Endodermal cell (in vitro differentiated cells): ENCODE measurements at regions not wholly inside any gene's neighbourhood (a gene's known extent, or its start where the extent isn't known, plus 50 kb on each side); places are given as distances from the start of the nearest gene placed in this dataset.

ENCODE experiments used
- DNase-seq: peaks from one replicate; pipeline ENCODE4 v3.0.0-alpha.2; 2017
- H3K27ac ChIP-seq: 2 replicates; pipeline ENCODE4 v1.5.1; 2013; ENCODE audit warnings: mild to moderate bottlenecking, low read depth, low read length, moderate library complexity
- H3K27me3 ChIP-seq: 2 replicates; pipeline ENCODE4 v1.6.1; 2013; ENCODE audit warnings: mild to moderate bottlenecking, low read length, moderate library complexity; ENCODE audit not compliant: insufficient read depth, control insufficient read depth, poor library complexity, severe bottlenecking
- H3K36me3 ChIP-seq: 2 replicates; pipeline ENCODE4 v1.7.0; 2013; ENCODE audit warnings: mild to moderate bottlenecking, low read length, moderate library complexity; ENCODE audit not compliant: control insufficient read depth, insufficient read depth
- H3K4me1 ChIP-seq: one replicate; pipeline ENCODE4 v1.7.0; 2013; ENCODE audit warnings: low read length; ENCODE audit not compliant: control insufficient read depth, insufficient read depth
- H3K4me3 ChIP-seq: 2 replicates; pipeline ENCODE4 v1.5.1; 2013; ENCODE audit warnings: mild to moderate bottlenecking, low read length, moderate library complexity
- H3K9ac ChIP-seq: 2 replicates; pipeline ENCODE4 v1.6.1; 2013; ENCODE audit warnings: mild to moderate bottlenecking, low read length, moderate library complexity; ENCODE audit not compliant: poor library complexity, severe bottlenecking; ENCODE audit errors: extremely low read depth
- H3K9me3 ChIP-seq: 2 replicates; pipeline ENCODE4 v1.6.1; 2013; ENCODE audit warnings: mild to moderate bottlenecking, low read length, moderate library complexity; ENCODE audit not compliant: control insufficient read depth
- H3K27ac Mint-ChIP-seq: 2 replicates; pipeline ENCODE4 v1.8.0; 2020; ENCODE audit warnings: mixed read lengths
- H3K27me3 Mint-ChIP-seq: 2 replicates; pipeline ENCODE4 v1.8.0; 2021; ENCODE audit warnings: mild to moderate bottlenecking, mixed read lengths; ENCODE audit not compliant: insufficient read depth
- H3K36me3 Mint-ChIP-seq: 2 replicates; pipeline ENCODE4 v1.8.0; 2020; ENCODE audit warnings: low read depth, mixed read lengths
- H3K4me1 Mint-ChIP-seq: 2 replicates; pipeline ENCODE4 v1.8.0; 2020; ENCODE audit warnings: mixed read lengths
- H3K4me3 Mint-ChIP-seq: 2 replicates; pipeline ENCODE4 v1.8.0; 2020; ENCODE audit warnings: mild to moderate bottlenecking, moderate library complexity, mixed read lengths
- H3K9me3 Mint-ChIP-seq: 2 replicates; pipeline ENCODE4 v1.8.0; 2020; ENCODE audit warnings: mild to moderate bottlenecking, mixed read lengths
- WGBS, 2 experiments: methylation state at CpG; one replicate each; pipeline versions ENCODE4 v1.1.5 to v1.1.7; 2013; ENCODE audit warnings: missing lambda C conversion rate in 2 of 2, mixed read lengths in 1 of 2; ENCODE audit not compliant: insufficient coverage in 1 of 2, insufficient read length in 1 of 2; 5-methylcytosine and 5-hydroxymethylcytosine counted together
- TF ChIP-seq, protein P1 (sequence below): fragments of 200-600 bp; sonication (generic); conservative IDR thresholded peaks from 2 replicates; pipeline ENCODE4 v1.5.0; 2021; ENCODE audit warnings: antibody characterized with exemption, mild to moderate bottlenecking

DNA sequence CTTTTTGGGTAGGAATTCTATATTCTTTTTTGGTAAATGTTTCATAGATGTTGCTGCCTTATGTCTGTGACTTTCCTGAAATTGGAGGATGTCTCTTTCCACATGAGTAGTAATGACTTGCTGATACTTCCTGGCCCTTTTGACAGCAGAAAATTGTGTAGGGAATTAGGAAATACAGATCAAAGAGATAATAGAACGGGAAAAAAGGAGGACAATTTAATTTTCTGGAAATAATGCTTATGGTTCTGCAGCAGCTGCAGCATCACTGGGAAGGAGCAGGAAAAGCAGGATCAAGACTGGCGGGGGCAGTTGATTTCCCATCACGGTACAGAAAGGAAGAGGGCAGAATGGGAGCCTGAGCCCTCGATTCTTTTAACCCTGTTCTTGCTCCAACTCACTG, 68.8 kb upstream of the PZP start:
- WGBS, 2 experiments, result 85 to 93% methylated on average over 3 to 4 of the region's 4 CpGs
- Mint-ChIP-seq H3K4me3 (no peak overlapping the region), H3K4me1 (no peaks in the 10 kb centered on the region), H3K36me3 (no peaks in the 10 kb centered on the region), H3K27me3 (peaks cover 12% of the 10 kb centered on the region), H3K9me3 (no peaks in the 10 kb centered on the region), H3K27ac (no peak overlapping the region)
- TF ChIP-seq, protein P1, sequence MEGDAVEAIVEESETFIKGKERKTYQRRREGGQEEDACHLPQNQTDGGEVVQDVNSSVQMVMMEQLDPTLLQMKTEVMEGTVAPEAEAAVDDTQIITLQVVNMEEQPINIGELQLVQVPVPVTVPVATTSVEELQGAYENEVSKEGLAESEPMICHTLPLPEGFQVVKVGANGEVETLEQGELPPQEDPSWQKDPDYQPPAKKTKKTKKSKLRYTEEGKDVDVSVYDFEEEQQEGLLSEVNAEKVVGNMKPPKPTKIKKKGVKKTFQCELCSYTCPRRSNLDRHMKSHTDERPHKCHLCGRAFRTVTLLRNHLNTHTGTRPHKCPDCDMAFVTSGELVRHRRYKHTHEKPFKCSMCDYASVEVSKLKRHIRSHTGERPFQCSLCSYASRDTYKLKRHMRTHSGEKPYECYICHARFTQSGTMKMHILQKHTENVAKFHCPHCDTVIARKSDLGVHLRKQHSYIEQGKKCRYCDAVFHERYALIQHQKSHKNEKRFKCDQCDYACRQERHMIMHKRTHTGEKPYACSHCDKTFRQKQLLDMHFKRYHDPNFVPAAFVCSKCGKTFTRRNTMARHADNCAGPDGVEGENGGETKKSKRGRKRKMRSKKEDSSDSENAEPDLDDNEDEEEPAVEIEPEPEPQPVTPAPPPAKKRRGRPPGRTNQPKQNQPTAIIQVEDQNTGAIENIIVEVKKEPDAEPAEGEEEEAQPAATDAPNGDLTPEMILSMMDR, result no peak
- no peaks in the 10 kb centered on the region for H3K9me3 ChIP-seq
- no peak overlapping the region for H3K4me3 ChIP-seq
- no peak overlapping the region for H3K9ac ChIP-seq
- H3K36me3 ChIP-seq, result no peaks in the 10 kb centered on the region
- no peaks in the 10 kb centered on the region for H3K4me1 ChIP-seq
- DNase-seq, result no peak
- no peaks in the 10 kb centered on the region for H3K27me3 ChIP-seq
- no peak overlapping the region for H3K27ac ChIP-seq

DNA sequence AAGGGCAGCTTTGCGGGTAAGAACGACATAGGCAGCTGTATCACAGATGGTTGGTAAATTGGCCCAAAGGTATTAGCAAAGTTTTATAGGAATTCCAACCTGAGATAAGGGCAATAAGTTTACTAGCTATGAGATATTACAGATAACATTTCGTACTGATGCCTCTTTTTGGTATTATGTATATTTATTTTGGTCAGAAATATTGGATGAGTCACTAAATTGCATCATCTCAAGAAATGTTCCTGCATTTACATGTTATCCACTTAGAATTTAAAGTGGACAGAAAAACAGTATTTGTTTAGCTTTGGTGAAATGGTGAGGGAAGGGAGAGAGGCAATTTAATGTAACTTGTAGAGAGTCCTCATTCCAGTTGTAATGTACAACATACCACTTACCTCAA, 65.1 kb upstream of the PZP start:
- H3K36me3 ChIP-seq, result no peaks in the 10 kb centered on the region
- WGBS, 2 experiments, result 97 to 100% methylated on average over 3 of the region's 3 CpGs
- no peak for DNase-seq

DNA sequence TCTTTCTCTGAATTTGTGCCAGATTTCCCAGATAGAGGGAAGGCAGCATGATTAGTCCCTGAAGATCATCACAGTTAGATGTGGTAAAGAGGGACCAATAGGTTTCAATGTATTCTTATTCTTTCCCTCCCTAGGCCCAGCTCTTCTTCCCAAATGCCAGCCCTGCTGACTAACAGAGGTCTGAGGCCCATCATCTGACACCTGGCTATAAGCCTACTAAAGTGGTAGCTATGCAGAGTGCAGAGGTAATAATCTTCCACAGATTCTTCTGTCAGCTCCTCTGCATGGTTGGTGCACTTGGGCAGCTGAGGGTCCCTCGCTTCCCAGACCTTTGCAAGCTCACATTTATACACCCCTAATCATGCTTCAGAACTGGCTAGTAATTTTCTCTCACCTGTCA, 63.7 kb upstream of the PZP start:
- Histone ChIP-seq H3K9me3 (no peaks in the 10 kb centered on the region), H3K9ac (no peak overlapping the region), H3K27me3 (no peaks in the 10 kb centered on the region), H3K4me1 (no peaks in the 10 kb centered on the region), H3K4me3 (no peak overlapping the region), H3K36me3 (no peaks in the 10 kb centered on the region), H3K27ac (no peak overlapping the region)
- no peak overlapping the region for H3K4me3 Mint-ChIP-seq
- TF ChIP-seq, protein P1, result no peak
- peaks cover 2% of the 10 kb centered on the region for H3K27me3 Mint-ChIP-seq
- no peaks in the 10 kb centered on the region for H3K9me3 Mint-ChIP-seq
- H3K27ac Mint-ChIP-seq, result no peak overlapping the region
- DNase-seq, result no peak
- WGBS, 2 experiments, result 93 to 100% methylated on average over 1 of the region's 1 CpG
- H3K4me1 Mint-ChIP-seq, result no peaks in the 10 kb centered on the region
- H3K36me3 Mint-ChIP-seq, result no peaks in the 10 kb centered on the region

More for the DNA sequence above, 65.1 kb upstream of the PZP start:
- Mint-ChIP-seq H3K4me3 (no peak overlapping the region), H3K36me3 (no peaks in the 10 kb centered on the region), H3K9me3 (no peaks in the 10 kb centered on the region), H3K4me1 (no peaks in the 10 kb centered on the region), H3K27ac (no peak overlapping the region), H3K27me3 (peaks cover 2% of the 10 kb centered on the region)
- Histone ChIP-seq H3K9ac (no peak overlapping the region), H3K27ac (no peak overlapping the region), H3K27me3 (no peaks in the 10 kb centered on the region), H3K4me3 (no peak overlapping the region), H3K4me1 (no peaks in the 10 kb centered on the region), H3K9me3 (no peaks in the 10 kb centered on the region)
- TF ChIP-seq, protein P1, result no peak
